SK-N-SH treated with all-trans-retinoic acid at 6 μM for 48 hours (cell line): ENCODE measurements at regions not wholly inside any gene's neighbourhood (a gene's known extent, or its start where the extent isn't known, plus 50 kb on each side); places are given as distances from the start of the nearest gene placed in this dataset.

Source experiments
- ARNTL ChIP-seq: fragments of 450-650 bp; formaldehyde crosslinking; IDR thresholded peaks from 2 replicates; pipeline ENCODE4 v1.5.0; 2020; ENCODE audit warnings: low read depth, mild to moderate bottlenecking, moderate library complexity, borderline replicate concordance
- CSDC2 ChIP-seq: fragments of 250-450 bp; sonication (Bioruptor Pico); IDR thresholded peaks from 2 replicates; pipeline ENCODE4 v1.5.0; 2020; ENCODE audit warnings: mild to moderate bottlenecking, moderate library complexity
- ISL1 ChIP-seq: fragments of 250-450 bp; sonication (Bioruptor Pico); IDR thresholded peaks from 2 replicates; pipeline ENCODE4 v2.1.2; 2022; ENCODE audit warnings: mild to moderate bottlenecking, moderate library complexity
- POU6F1 ChIP-seq: fragments of 250-450 bp; sonication (Bioruptor Pico); IDR thresholded peaks from 2 replicates; pipeline ENCODE4 v1.8.0; 2021; ENCODE audit warnings: low read depth, mild to moderate bottlenecking, moderate library complexity, borderline replicate concordance
- PPARA ChIP-seq: fragments of 250-450 bp; sonication (Bioruptor Pico); IDR thresholded peaks from 2 replicates; pipeline ENCODE4 v1.5.0; 2020; ENCODE audit warnings: mild to moderate bottlenecking, borderline replicate concordance
- ZC3H10 ChIP-seq: fragments of 250-450 bp; sonication (Bioruptor Pico); IDR thresholded peaks from 2 replicates; pipeline ENCODE4 v1.5.1; 2021; ENCODE audit warnings: mild to moderate bottlenecking, moderate library complexity
- ZNF70 ChIP-seq: fragments of 450-650 bp; formaldehyde crosslinking; IDR thresholded peaks from 2 replicates; pipeline ENCODE4 v1.5.0; 2020; ENCODE audit warnings: mild to moderate bottlenecking, moderate library complexity
- ZNF8 ChIP-seq: fragments of 450-650 bp; formaldehyde crosslinking; IDR thresholded peaks from 2 replicates; pipeline ENCODE4 v1.5.0; 2020; ENCODE audit warnings: mild to moderate bottlenecking, moderate library complexity
- TF ChIP-seq, protein P1 (sequence below): fragments of 250-450 bp; sonication (Bioruptor Pico); IDR thresholded peaks from 2 replicates; pipeline ENCODE4 v1.5.1; 2020; ENCODE audit warnings: low read depth, mild to moderate bottlenecking, moderate library complexity
- TF ChIP-seq, protein P2 (sequence below): fragments of 250-450 bp; sonication (Bioruptor Pico); IDR thresholded peaks from 2 replicates; pipeline ENCODE4 v1.8.0; 2020; ENCODE audit warnings: mild to moderate bottlenecking, moderate library complexity, borderline replicate concordance

- TF ChIP-seq ARNTL (no peak), PPARA (CRISPR knock-in tag) (no peak), ZNF70 (CRISPR knock-in tag) (no peak), CSDC2 (CRISPR knock-in tag) (no peak), ZC3H10 (CRISPR knock-in tag) (no peak), ISL1 (no peak), ZNF8 (CRISPR knock-in tag) (no peak), POU6F1 (CRISPR knock-in tag) (no peak)
- TF ChIP-seq, protein P1, sequence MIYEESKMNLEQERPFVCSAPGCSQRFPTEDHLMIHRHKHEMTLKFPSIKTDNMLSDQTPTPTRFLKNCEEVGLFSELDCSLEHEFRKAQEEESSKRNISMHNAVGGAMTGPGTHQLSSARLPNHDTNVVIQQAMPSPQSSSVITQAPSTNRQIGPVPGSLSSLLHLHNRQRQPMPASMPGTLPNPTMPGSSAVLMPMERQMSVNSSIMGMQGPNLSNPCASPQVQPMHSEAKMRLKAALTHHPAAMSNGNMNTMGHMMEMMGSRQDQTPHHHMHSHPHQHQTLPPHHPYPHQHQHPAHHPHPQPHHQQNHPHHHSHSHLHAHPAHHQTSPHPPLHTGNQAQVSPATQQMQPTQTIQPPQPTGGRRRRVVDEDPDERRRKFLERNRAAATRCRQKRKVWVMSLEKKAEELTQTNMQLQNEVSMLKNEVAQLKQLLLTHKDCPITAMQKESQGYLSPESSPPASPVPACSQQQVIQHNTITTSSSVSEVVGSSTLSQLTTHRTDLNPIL (CRISPR knock-in tag): no peak
- TF ChIP-seq, protein P2, sequence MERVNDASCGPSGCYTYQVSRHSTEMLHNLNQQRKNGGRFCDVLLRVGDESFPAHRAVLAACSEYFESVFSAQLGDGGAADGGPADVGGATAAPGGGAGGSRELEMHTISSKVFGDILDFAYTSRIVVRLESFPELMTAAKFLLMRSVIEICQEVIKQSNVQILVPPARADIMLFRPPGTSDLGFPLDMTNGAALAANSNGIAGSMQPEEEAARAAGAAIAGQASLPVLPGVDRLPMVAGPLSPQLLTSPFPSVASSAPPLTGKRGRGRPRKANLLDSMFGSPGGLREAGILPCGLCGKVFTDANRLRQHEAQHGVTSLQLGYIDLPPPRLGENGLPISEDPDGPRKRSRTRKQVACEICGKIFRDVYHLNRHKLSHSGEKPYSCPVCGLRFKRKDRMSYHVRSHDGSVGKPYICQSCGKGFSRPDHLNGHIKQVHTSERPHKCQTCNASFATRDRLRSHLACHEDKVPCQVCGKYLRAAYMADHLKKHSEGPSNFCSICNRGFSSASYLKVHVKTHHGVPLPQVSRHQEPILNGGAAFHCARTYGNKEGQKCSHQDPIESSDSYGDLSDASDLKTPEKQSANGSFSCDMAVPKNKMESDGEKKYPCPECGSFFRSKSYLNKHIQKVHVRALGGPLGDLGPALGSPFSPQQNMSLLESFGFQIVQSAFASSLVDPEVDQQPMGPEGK: no peak
Measured at GRCh38 chr17:77640252-77640651, 318.3 kb upstream of the TNRC6C start.
